ENCODE measurements at regions not wholly inside any gene's neighbourhood (a gene's known extent, or its start where the extent isn't known, plus 50 kb on each side); places are given as distances from the start of the nearest gene placed in this dataset.
"Not testable (repeated sequence)": the region's sequence is repeated elsewhere in the genome, so short reads cannot be mapped to it uniquely, and the experiment has no call there.

GRCh38 chr4:159006202-159006601 lies 96.7 kb upstream of the RAPGEF2 start:
- no peak for FAIRE-seq

GRCh38 chr4:159008671-159009070 lies 94.2 kb upstream of the RAPGEF2 start:
- no peak for FAIRE-seq

GRCh38 chr4:159009521-159009920 lies 93.4 kb upstream of the RAPGEF2 start:
- no peak for FAIRE-seq

GRCh38 chr4:159010100-159010499 lies 92.8 kb upstream of the RAPGEF2 start:
- FAIRE-seq: no peak

GRCh38 chr4:159010563-159011260 lies 92.2 kb upstream of the RAPGEF2 start:
- no peak for FAIRE-seq

- no peak for FAIRE-seq
These were observed 90.5 kb upstream of the RAPGEF2 start for GRCh38 chr4:159012381-159012780.

DNA sequence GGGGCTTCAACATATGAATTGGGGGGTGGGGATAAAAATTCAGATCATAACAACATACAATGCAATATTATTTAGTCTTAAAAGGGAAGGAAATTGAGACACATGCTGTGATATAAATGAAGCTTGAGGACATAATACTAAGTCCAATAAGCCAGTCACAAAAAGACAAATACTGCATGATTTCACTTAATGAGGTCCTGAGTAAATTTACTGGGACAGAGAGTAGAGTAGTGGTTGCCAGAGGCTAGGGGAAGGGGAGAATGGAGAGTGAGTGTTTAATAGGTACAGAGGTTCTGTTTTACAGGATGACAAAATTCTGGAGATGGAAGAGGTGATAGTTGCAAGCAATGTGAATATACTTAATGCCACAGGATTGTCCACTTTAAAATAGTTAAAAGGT lies 89.2 kb upstream of the RAPGEF2 start:
- no peak for FAIRE-seq

- FAIRE-seq: no peak
These were observed 88.0 kb upstream of the RAPGEF2 start for GRCh38 chr4:159014859-159015258.

DNA sequence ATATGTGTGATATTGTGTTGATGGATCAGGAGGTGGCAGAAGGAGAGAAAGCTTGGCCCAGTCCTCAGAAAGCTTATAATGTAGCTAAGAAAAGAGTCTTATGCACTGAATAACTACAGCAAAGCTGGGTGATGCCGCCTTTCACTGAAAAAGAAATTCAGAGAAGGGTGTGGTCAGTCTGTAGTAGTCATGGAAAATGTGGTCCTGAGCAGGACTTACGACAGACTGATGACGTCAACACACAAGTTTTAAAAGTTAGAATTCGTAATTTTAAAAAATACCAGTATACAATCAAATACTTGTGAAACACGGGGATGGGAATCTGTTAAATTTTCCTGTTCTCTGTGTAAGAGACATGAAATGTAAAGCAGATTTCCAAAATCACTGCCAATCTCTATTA lies 87.0 kb upstream of the RAPGEF2 start:
- FAIRE-seq: no peak

DNA sequence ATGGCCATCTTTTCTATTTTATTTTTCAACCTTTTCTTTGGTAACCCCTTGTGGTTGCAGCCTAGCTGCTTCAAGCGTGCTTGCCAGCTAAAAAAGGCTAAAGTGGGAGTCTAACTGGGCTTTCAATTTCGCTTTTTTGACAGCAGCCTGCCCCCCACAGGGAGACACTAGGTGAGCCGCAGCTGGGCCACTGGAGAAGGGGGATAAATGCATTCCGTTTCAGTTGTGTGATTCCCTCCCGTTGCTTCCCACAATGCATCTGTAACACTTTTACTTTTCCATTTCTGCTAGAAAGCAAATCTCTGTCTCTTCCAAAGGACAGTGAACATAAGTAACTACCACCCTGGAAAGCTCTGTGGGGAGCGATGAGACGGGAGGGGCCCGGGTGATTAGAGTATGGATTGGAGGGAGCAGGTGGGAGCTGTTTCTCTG lies 86.3 kb upstream of the RAPGEF2 start:
- FAIRE-seq: no peak

DNA sequence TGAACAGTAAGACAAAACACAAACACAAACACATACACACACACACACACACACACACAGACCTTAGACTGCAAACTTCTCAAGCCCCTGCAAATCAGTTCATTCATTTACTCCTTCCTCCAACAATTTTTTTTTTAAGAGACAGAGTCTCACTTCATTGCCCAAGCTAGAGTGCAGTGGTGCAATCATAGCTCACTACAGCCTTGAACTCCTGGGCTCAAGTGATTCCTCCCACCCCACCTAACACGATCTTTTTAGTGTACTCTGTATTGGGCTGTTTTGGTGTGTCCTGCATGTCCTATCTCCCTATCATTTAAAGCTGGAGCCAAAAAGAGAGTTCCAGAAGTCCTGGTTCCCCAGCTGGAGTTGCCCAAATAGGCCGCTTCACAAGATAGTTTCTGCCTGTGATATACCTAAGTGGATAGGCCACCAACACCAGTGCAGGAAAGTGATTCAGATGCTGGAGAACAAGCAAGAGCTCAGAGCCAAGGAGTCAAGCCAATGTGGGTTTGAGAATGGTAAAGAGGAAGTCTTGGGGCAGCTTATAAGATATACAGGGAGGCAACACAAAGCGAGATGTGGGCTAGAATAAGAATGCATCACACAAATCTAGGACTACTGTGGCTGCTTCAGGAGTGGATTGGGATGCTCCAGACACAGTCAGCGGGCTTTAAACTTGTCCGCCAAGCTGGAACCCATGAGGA lies 85.4 kb upstream of the RAPGEF2 start:
- no peak for FAIRE-seq

GRCh38 chr4:159018062-159018629 lies 84.7 kb upstream of the RAPGEF2 start:
- no peak for FAIRE-seq

DNA sequence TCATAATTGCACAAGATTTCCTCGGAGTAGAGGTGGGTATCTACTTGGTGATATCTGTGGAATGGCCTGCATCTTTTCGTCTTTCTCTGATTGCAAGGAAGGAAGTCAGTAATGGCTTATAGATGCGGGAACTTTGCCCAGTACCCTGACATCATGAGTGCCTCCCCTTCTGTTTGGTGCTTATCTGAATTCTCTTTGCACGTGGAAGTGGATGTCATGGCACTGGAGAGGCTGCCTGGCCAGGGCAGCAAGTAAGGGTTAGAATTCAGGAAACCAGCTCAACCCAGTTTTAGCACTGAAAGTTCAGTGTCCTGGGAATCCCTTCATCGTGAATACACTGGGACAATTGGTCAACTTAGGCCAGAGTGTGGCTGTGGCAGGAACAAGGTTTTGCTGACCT lies 83.5 kb upstream of the RAPGEF2 start:
- FAIRE-seq: no peak

GRCh38 chr4:159021597-159022385 lies 81.1 kb upstream of the RAPGEF2 start:
- no peak for FAIRE-seq

DNA sequence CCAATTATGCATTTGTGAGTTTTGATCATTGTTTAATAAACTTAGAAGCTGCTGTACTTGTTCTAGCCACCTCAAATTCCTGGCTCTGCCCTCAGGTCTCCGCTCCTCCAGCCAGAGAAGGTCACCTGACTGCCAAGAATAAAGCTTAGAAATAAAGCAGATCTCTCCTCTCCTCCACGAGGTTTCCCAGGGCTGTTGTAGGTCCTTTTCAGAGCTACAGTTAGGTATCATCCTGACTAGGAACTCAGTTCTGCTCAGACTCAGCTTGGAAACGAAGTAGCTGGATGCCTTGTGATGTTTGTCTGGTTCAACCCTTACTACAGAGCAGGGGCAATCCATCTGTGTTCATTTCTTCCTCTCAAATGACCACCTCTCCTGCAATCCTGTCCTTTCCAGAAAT lies 79.1 kb upstream of the RAPGEF2 start:
- no peak for FAIRE-seq

- FAIRE-seq: no peak
These were observed 78.6 kb upstream of the RAPGEF2 start for GRCh38 chr4:159024266-159024665.

DNA sequence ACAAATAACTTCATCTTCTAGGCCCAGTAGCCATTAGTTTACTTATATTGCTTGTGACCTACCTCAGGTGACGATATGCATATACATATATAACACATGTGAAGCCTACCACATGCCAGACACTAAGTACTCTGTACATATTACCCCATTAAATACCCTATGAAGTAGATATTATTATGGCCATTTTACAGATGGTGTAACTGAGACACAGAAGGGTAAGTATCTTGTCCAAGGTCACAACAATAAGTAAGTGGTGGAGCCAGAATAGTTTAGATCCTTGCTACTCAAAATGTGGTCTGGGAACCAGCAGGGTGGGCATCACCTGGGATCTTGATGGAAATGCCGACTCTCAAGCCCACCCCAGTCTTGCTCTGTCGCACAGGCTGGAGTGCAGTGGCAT lies 78.1 kb upstream of the RAPGEF2 start:
- no peak for FAIRE-seq

- FAIRE-seq: no peak
These were observed 76.5 kb upstream of the RAPGEF2 start for GRCh38 chr4:159026329-159026728.

DNA sequence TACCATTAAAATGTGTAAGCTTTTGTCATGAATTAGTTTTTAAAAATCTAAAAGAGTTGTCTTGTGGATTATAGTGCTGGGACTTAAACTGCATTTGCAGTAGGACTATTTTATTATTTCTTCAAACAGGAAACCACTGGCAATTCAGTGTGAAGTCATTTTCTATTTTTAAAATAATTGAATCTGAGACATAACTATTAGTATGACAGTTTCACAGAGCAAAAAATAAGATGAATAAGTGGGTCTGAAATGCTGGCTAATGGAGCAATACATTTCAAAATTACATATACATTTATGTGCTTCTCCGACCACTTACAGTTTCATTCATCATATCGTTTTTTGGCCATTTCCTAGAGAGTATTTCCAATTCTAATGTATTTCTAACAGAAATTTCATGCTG lies 75.3 kb upstream of the RAPGEF2 start:
- no peak for FAIRE-seq

DNA sequence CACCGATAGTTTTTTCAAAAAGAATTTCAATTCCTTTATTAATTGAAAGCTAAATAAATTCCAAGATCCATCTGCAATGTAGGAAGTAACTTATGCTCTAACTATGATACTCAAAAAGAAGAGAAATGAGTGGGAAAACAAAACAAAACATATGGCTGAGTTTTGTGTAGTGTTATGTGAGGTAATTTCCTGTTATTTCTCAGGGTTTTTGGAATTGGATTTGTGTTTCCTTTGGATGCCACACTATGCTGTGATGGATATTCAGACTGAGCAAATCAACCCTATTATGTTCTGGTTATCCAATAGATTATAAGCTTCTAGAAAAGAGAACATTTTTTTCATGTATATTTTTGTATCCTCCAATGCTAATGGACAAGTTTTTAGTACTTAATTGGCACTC lies 73.4 kb upstream of the RAPGEF2 start:
- no peak for FAIRE-seq

GRCh38 chr4:159030297-159030696 lies 72.6 kb upstream of the RAPGEF2 start:
- FAIRE-seq: not testable (repeated sequence)

- FAIRE-seq: no peak
These were observed 67.3 kb upstream of the RAPGEF2 start for GRCh38 chr4:159035570-159035969.

DNA sequence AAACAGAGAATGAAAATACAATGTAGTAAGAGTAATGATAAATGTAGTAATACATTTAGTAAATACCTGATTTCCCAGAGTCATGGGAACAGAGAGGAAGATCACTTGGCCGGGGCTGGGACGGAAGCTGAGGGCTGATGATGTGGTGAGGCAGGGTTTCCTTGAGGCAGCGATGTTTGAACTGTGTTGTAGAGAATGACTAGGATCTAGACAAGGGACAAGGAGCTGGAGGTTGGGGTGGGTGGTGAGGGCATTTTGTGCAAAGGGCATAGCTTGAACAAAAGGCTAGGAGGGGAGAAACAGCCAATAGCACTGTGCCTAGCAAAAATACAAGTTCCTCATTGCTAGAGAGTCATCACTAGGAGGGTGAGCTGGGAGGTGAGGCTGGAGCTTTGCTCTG lies 64.3 kb upstream of the RAPGEF2 start:
- no peak for FAIRE-seq
